Activated T-cell treated with anti-CD3 and anti-CD28 coated beads for 48 hours (primary cell): ENCODE measurements at regions not wholly inside any gene's neighbourhood (a gene's known extent, or its start where the extent isn't known, plus 50 kb on each side); places are given as distances from the start of the nearest gene placed in this dataset.
A peak's percentile ranks its signal among the peaks of the same experiment; 100 is the strongest.

Source experiments
- DNase-seq: peaks from one replicate; pipeline ENCODE4 v3.0.0-alpha.2; 2020; ENCODE audit warnings: low read depth

GRCh38 chr4:55175779-55176231, 50.4 kb upstream of the KDR start:
- no peak for DNase-seq

GRCh38 chr4:55176497-55176896, 51.1 kb upstream of the KDR start:
- DNase-seq: no peak

- DNase-seq: no peak
Measured at GRCh38 chr4:55177461-55177860, 52.1 kb upstream of the KDR start.

- no peak for DNase-seq
Measured at GRCh38 chr4:55178226-55179005, 53.0 kb upstream of the KDR start.

GRCh38 chr4:55181010-55182005, 55.9 kb upstream of the KDR start:
- no peak for DNase-seq

GRCh38 chr4:55183926-55184599, 58.7 kb upstream of the KDR start:
- no peak for DNase-seq

GRCh38 chr4:55184600-55185523, 59.5 kb upstream of the KDR start:
- DNase-seq: peak; percentile 2

- DNase-seq: no peak
Measured at GRCh38 chr4:55186123-55186522, 60.7 kb upstream of the KDR start.

- DNase-seq: no peak
Measured at GRCh38 chr4:55186700-55187099, 61.3 kb upstream of the KDR start.

- no peak for DNase-seq
Measured at GRCh38 chr4:55214172-55214571, 88.8 kb upstream of the KDR start.

- DNase-seq: no peak
Measured at GRCh38 chr4:55215087-55215486, 89.7 kb upstream of the KDR start.

- DNase-seq: no peak
Measured at GRCh38 chr4:55216863-55217635, 91.7 kb upstream of the KDR start.

- DNase-seq: no peak
Measured at GRCh38 chr4:55218041-55218440, 92.6 kb upstream of the KDR start.

- no peak for DNase-seq
Measured at GRCh38 chr4:55237839-55238238, 108.2 kb upstream of the SRD5A3 start.

GRCh38 chr4:55238407-55238806, 107.6 kb upstream of the SRD5A3 start:
- DNase-seq: no peak

GRCh38 chr4:55241461-55241860, 104.6 kb upstream of the SRD5A3 start:
- DNase-seq: no peak

GRCh38 chr4:55242506-55242905, 103.5 kb upstream of the SRD5A3 start:
- DNase-seq: no peak

- DNase-seq: no peak
Measured at GRCh38 chr4:55247521-55247920, 98.5 kb upstream of the SRD5A3 start.

GRCh38 chr4:55248756-55249155, 97.3 kb upstream of the SRD5A3 start:
- DNase-seq: no peak

GRCh38 chr4:55249476-55249875, 96.6 kb upstream of the SRD5A3 start:
- no peak for DNase-seq
